ENCODE measurements at regions not wholly inside any gene's neighbourhood (a gene's known extent, or its start where the extent isn't known, plus 50 kb on each side); places are given as distances from the start of the nearest gene placed in this dataset.

DNA sequence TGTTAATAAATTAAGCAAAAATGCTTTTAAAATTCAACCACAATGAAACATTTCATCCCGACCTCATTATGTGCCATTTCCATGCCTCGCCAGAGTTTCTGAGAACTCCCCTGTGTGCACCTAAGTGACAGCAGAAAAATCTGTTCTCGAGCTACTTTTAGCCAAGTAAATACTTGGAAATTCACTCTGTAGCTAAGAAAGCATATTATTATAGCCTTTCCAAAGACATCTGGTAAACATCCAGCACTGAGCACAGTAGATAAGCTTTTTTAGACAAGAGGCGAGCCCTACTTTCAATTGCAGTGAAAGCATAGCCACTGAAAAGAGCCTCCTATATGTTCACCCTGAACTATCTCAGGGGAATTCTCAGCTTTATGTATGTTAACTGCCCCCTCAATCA, 242.8 kb upstream of the PSMD7 start:
- WGBS (ENCODE audit: insufficient coverage, insufficient replicate concordance, low lambda C conversion rate, missing lambda C conversion rate): 1% methylated on average over 4 of the region's 4 CpGs
- Histone ChIP-seq H3K36me3 (ENCODE audit: control insufficient read depth in 2 of 2, insufficient read depth in 2 of 2, low read length in 1 of 2) (no peaks in the 10 kb centered on the region), H3K9me3 (replicated peaks; ENCODE audit: control insufficient read depth, insufficient read depth, low read length) (no peaks in the 10 kb centered on the region), H3K79me2 (ENCODE audit: control insufficient read depth, insufficient read depth, low read length) (no peaks in the 10 kb centered on the region), H3K27ac (ENCODE audit: control insufficient read depth, insufficient read depth) (no peak overlapping the region), H3K9ac (ENCODE audit: control insufficient read depth, insufficient read depth, low read length) (no peak overlapping the region), H3K4me1 (ENCODE audit: control insufficient read depth, insufficient read depth, low read length) (no peaks in the 10 kb centered on the region), H3K27me3 (replicated peaks in 1 of 2; ENCODE audit: control insufficient read depth in 2 of 2, insufficient read depth in 2 of 2, low read length in 1 of 2) (no peaks in the 10 kb centered on the region), H4K20me1 (ENCODE audit: control insufficient read depth, insufficient read depth) (no peaks in the 10 kb centered on the region), H3K4me2 (ENCODE audit: control insufficient read depth, insufficient read depth) (no peak overlapping the region), H2AFZ (ENCODE audit: control insufficient read depth, low read depth, low read length) (no peak overlapping the region), H3K4me3 (no peak overlapping the region)
- intact Hi-C loops (cut with micrococcal nuclease; ENCODE audit: unreplicated experiment): no loop called here
- RAD21 ChIA-PET (ENCODE audit: unreplicated experiment): interaction anchor here (2.8 kb wide), 1 partner anchor 54 kb away, joined by 8 read pairs; no protein-coding TSS in a partner anchor
- SMC1A ChIA-PET (ENCODE audit: uncharacterized antibody, unreplicated experiment): interaction anchor here (0.5 to 1.0 kb wide), 4 partner anchors 9 to 1121 kb away, joined by 3 to 4 read pairs (median 3); no protein-coding TSS in a partner anchor
- CTCF ChIA-PET: no interaction called here
- FAIRE-seq (no peak), DNase-seq (ENCODE audit: low read depth, low spot score) (no peak), ATAC-seq (no peak; the same call in 2 of the 3 replicates)
- TF ChIP-seq MYC (IDR thresholded peaks at IDR 0.05; ENCODE audit: insufficient read depth, insufficient read length, insufficient replicate concordance, low read length, severe bottlenecking) (no peak), EP300 (IDR thresholded peaks at IDR 0.05; ENCODE audit: borderline replicate concordance in 1 of 2, control insufficient read depth in 1 of 2, low read depth in 2 of 2, low read length in 2 of 2) (no peak), KDM1A (IDR thresholded peaks at IDR 0.05; ENCODE audit: borderline replicate concordance) (no peak), RCOR1 (conservative IDR thresholded peaks at IDR 0.05; ENCODE audit: low read depth, low read length) (no peak)
- TF ChIP-seq, protein P1, sequence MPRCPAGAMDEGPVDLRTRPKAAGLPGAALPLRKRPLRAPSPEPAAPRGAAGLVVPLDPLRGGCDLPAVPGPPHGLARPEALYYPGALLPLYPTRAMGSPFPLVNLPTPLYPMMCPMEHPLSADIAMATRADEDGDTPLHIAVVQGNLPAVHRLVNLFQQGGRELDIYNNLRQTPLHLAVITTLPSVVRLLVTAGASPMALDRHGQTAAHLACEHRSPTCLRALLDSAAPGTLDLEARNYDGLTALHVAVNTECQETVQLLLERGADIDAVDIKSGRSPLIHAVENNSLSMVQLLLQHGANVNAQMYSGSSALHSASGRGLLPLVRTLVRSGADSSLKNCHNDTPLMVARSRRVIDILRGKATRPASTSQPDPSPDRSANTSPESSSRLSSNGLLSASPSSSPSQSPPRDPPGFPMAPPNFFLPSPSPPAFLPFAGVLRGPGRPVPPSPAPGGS (IDR thresholded peaks at IDR 0.05; ENCODE audit: borderline replicate concordance, insufficient read depth, low read depth, low read length, poor library complexity, severe bottlenecking): no peak
- POLR2A ChIA-PET: no interaction called here
- no TSS peak for BruUV-seq (replicated peaks)
- in situ Hi-C loops (cut with MboI): no loop called here

DNA sequence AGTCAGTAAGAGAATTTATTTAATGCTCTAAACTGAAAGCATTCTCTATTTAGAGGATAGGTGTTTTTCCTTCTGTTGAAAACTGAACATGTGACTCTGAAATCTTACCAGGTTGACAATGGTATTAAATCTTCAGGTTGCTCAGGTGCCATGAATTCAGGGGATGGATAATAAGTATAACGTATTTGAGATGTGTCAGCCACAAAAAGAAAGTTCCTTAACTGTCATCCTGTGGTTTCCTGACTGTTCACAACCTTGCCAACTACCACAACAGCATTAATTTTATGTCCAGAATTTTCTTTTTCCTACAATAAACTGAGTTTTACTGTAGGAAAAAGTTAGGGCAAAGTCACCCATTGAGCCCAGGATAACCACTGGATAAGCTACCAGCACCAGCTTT, 243.3 kb upstream of the PSMD7 start:
- Histone ChIP-seq H3K9ac (ENCODE audit: control insufficient read depth, insufficient read depth, low read length) (no peak overlapping the region), H3K9me3 (replicated peaks; ENCODE audit: control insufficient read depth, insufficient read depth, low read length) (no peaks in the 10 kb centered on the region), H3K4me3 (no peak overlapping the region), H3K79me2 (ENCODE audit: control insufficient read depth, insufficient read depth, low read length) (no peaks in the 10 kb centered on the region), H3K4me2 (ENCODE audit: control insufficient read depth, insufficient read depth) (no peak overlapping the region), H3K27me3 (replicated peaks in 1 of 2; ENCODE audit: control insufficient read depth in 2 of 2, insufficient read depth in 2 of 2, low read length in 1 of 2) (no peaks in the 10 kb centered on the region), H3K36me3 (ENCODE audit: control insufficient read depth in 2 of 2, insufficient read depth in 2 of 2, low read length in 1 of 2) (no peaks in the 10 kb centered on the region), H2AFZ (ENCODE audit: control insufficient read depth, low read depth, low read length) (no peak overlapping the region), H3K27ac (ENCODE audit: control insufficient read depth, insufficient read depth) (no peak overlapping the region), H4K20me1 (ENCODE audit: control insufficient read depth, insufficient read depth) (no peaks in the 10 kb centered on the region), H3K4me1 (ENCODE audit: control insufficient read depth, insufficient read depth, low read length) (no peaks in the 10 kb centered on the region)
- intact Hi-C loops (cut with micrococcal nuclease; ENCODE audit: unreplicated experiment): no loop called here
- ATAC-seq (no peak), DNase-seq (ENCODE audit: low read depth, low spot score) (no peak), FAIRE-seq (no peak)
- ChIA-PET SMC1A (ENCODE audit: uncharacterized antibody, unreplicated experiment) (interaction anchor here (0.9 to 1.0 kb wide), 3 partner anchors 10 to 54 kb away, joined by 3 to 4 read pairs (median 3); no protein-coding TSS in a partner anchor), POLR2A (no interaction called here), RAD21 (ENCODE audit: unreplicated experiment) (interaction anchor here (2.8 kb wide), 1 partner anchor 54 kb away, joined by 8 read pairs; no protein-coding TSS in a partner anchor), CTCF (no interaction called here)
- 8% methylated on average over 1 of the region's 1 CpG for WGBS (ENCODE audit: insufficient coverage, insufficient replicate concordance, low lambda C conversion rate, missing lambda C conversion rate)
- in situ Hi-C loops (cut with MboI): no loop called here
- BruUV-seq (replicated peaks): no TSS peak
- TF ChIP-seq DPF2 (IDR thresholded peaks at IDR 0.05) (no peak), TCF12 (IDR thresholded peaks at IDR 0.05; ENCODE audit: low read depth, low read length) (no peak), IRF4 (IDR thresholded peaks at IDR 0.05; ENCODE audit: low read depth, low read length) (no peak), ZZZ3 (IDR thresholded peaks at IDR 0.05; ENCODE audit: control insufficient read depth, insufficient read length, low read depth) (no peak), PAX8 (IDR thresholded peaks at IDR 0.05) (no peak), EP300 (IDR thresholded peaks at IDR 0.05; ENCODE audit: borderline replicate concordance in 1 of 2, control insufficient read depth in 1 of 2, low read depth in 2 of 2, low read length in 2 of 2) (no peak), CBX5 (IDR thresholded peaks at IDR 0.05; ENCODE audit: low read depth) (no peak), FOXK2 (IDR thresholded peaks at IDR 0.05) (no peak), HCFC1 (IDR thresholded peaks at IDR 0.05; ENCODE audit: low read length) (no peak)
